GM19372 (cell line): ENCODE measurements at regions not wholly inside any gene's neighbourhood (a gene's known extent, or its start where the extent isn't known, plus 50 kb on each side); places are given as distances from the start of the nearest gene placed in this dataset.
"Not testable (repeated sequence)": the region's sequence is repeated elsewhere in the genome, so short reads cannot be mapped to it uniquely, and the experiment has no call there.

ENCODE experiments used
- ATAC-seq: cut with Tn5 transposase; IDR thresholded peaks from one replicate; pipeline ENCODE4 v1.9.1; 2021; ENCODE audit warnings: mild to moderate bottlenecking, low read depth, moderate library complexity; ENCODE audit not compliant: unreplicated experiment

DNA sequence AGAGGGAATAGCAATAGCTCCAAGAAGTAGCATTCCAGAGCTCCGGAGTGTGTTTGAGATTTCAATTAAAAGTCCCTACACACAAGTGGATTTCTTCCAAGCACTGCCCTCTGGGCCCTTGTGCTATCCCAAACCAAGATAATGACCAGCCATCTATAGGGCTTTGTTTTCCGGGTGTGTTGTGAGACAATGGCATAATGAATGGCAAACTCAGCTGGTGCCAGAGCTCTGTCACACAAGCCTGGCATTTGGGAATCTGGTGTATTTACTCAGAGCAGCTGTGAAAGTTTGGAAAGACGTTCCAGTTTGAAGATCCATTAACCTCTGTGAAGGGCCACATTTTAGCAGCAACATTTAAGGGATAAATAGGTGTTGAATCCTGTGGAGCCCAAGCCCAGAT, 61.2 kb upstream of the TMTC2 start:
- ATAC-seq: no peak

DNA sequence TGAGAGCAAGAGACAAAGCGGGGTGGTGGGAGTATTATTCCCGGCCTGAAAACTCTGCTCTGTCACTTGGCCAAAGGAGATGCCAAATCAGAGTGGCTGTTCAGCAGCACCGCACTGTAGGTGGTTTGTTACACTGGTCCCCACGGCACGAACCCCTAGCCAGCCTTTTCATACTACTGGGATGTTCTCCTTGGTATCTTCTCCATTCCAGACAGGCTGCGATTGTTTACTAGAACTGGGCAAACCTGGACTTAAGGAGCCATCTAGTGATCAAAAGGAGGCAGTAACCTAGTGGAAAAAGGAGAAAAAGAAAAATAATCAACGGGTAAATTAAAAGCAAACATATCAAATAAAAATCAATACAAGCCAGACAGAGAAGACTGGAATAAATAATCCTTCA, 58.9 kb upstream of the TMTC2 start:
- ATAC-seq: peak; percentile 79

DNA sequence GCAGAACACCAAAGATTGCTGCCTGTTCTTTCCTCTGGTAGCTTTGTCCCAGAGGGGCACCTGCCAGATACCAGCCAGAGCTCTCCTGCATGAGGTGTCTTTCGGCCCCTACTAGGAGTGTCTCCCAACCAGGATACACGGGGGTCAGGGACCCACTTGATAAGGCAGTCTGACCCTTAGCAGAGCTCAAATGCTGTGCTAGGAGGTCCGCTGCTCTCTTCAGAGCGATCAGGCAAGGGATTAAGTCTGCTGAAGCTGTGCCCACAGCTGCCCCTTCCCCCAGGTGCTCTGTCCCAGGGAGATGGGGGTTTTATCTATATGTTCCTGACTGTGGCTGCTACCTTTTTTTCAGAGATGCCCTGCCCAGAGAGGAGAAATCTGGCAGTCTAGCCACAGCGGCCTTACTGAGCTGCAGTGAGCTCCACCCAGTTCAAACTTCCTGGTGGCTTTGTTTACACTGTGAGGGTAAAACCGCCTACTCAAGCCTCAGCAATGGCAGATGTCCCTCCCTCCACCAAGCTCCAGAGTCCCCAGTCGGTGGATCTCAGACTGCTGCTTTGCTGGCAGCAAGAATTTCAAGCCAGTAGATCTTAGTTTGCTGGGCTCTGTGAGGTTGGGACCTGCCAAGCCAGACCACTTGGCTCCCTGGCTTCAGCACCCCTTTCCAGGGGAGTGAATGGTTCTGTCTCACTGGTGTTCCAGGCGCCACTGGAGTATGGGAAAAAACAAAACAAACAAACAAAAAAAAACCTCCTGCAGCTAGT, 52.0 kb upstream of the TMTC2 start:
- not testable (repeated sequence) for ATAC-seq

DNA sequence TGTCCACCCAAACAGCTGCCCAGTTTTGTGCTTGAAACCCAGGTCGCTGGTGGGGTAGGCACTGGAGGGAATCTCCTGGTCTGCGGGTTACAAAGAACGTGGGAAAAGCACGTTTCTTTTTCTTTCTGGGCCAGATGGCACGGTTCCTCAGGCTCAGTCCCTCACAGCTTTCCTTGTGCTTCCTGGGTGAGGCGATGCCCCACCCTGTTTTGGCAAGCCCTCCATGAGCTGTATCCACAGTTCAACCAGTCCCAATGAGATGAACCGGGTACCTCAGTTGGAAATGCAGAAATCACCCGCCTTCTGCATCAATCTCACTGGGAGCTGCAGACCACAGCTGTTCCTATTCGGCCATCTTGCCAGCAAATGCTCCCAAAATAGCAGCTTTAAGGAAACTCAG, 51.4 kb upstream of the TMTC2 start:
- ATAC-seq: no peak
